ENCODE measurements at regions not wholly inside any gene's neighbourhood (a gene's known extent, or its start where the extent isn't known, plus 50 kb on each side); places are given as distances from the start of the nearest gene placed in this dataset.

DNA sequence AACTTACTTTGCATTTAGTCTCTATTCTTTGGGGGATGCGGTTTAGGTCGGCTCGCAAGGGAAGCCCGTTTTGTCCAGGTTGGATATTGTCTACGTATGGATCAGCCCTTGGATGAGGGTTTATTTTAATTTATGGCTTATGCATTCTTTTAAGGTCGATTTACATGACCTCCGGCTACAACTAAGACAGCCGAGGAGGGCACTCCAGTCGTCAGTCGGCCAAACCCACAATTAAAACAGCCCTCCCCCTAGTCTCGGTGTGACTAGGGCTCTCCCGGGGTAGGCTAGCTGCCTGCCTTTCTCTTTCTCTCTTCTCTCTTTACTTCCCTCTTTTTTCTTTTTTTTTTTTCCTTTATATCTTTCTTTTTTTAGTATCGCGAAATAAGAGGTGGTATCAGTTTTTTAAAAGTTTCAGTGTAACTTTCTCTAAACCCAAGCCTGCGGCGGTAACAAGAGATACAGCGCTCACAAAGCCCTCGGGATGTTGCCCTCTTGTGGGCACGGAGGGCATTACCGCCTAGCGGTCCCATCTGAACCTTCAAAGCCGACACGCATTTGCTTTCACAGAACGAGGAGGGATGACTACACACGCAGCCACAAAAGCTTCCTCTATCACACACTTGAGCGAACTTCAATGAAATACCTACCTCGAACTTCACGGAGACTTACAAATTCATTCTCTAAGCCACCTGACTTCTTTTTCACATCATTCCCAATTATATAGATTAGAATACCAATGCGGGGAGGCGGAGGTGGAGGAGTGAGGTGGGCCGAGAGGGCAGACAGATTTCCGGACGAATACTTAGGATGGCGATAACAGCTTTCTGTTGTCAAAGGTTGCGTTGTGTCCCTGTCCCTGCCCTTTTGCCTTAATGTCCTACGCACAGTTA, 132.3 kb upstream of the C11orf58 start:
- TF ChIP-seq GATA2 (IDR thresholded peaks at IDR 0.05; ENCODE audit: low read depth, low read length) (no peak), GATA3 (IDR thresholded peaks at IDR 0.05; ENCODE audit: low read depth, low read length) (no peak)
